ENCODE measurements at regions not wholly inside any gene's neighbourhood (a gene's known extent, or its start where the extent isn't known, plus 50 kb on each side); places are given as distances from the start of the nearest gene placed in this dataset.

GRCh38 chr21:38206646-38207045, 50.1 kb upstream of the KCNJ15 start:
- CTCF ChIA-PET: no interaction called here
- WGBS, 2 experiments (ENCODE audit: extremely low coverage in 2 of 2, insufficient read length in 1 of 2): 83% methylated on average over 10 of the region's 10 CpGs; no CpG with 5 or more reads in 1 of the 2 experiments

More at GRCh38 chr21:38206646-38207045, 50.1 kb upstream of the KCNJ15 start:
- Histone ChIP-seq H4K5ac (ENCODE audit: low read depth, low read length) (no peak overlapping the region), H3K36me3 (ENCODE audit: control insufficient read depth, insufficient read depth, low read length) (no peaks in the 10 kb centered on the region), H2AK5ac (ENCODE audit: low read depth, low read length) (no peak overlapping the region; the same call in 1 of the 2 replicates), H3K27ac (ENCODE audit: insufficient read depth, low read length) (no peak overlapping the region), H3K23ac (ENCODE audit: low read depth, low read length) (no peak overlapping the region), H3K18ac (ENCODE audit: low read depth, low read length) (no peak overlapping the region), H3K9ac (ENCODE audit: low read depth, low read length) (no peak overlapping the region), H2BK20ac (ENCODE audit: low read depth, low read length) (no peak overlapping the region), H3K4ac (ENCODE audit: low read depth, low read length) (no peak overlapping the region), H3K4me2 (ENCODE audit: low read depth, low read length) (no peak overlapping the region), H2AK9ac (replicated peaks; ENCODE audit: low read depth, low read length, poor library complexity) (no peak overlapping the region), H4K20me1 (ENCODE audit: insufficient read depth, low read length) (no peaks in the 10 kb centered on the region), H3K4me1 (ENCODE audit: control insufficient read depth, insufficient read depth, low read length) (no peaks in the 10 kb centered on the region), H3K79me1 (ENCODE audit: low read depth in 1 of 2, low read length in 2 of 2) (no peaks in the 10 kb centered on the region), H3K27me3 (ENCODE audit: control insufficient read depth, insufficient read depth, low read length) (peaks cover 46% of the 10 kb centered on the region), H3K14ac (replicated peaks; ENCODE audit: low read depth, low read length) (no peak overlapping the region), H2BK5ac (ENCODE audit: low read depth, low read length, poor library complexity, severe bottlenecking) (no peak overlapping the region), H2BK120ac (ENCODE audit: low read depth, low read length) (no peak overlapping the region), H2BK15ac (ENCODE audit: low read depth, low read length) (no peak overlapping the region), H3K56ac (ENCODE audit: extremely low read depth, insufficient read depth, low read length) (no peak overlapping the region), H4K91ac (ENCODE audit: insufficient read depth, low read depth, low read length) (no peak overlapping the region), H2AFZ (replicated peaks; ENCODE audit: low read length, poor library complexity) (no peak overlapping the region), H3K9me3 (ENCODE audit: control insufficient read depth, insufficient read depth, low read length) (peaks cover 11% of the 10 kb centered on the region), H4K8ac (ENCODE audit: low read depth in 2 of 2, low read length in 2 of 2) (no peak overlapping the region), H3K4me3 (ENCODE audit: insufficient read depth, low read depth, low read length) (no peak overlapping the region), H3K9me1 (ENCODE audit: insufficient read depth, low read length) (no peaks in the 10 kb centered on the region)
- ATAC-seq (ENCODE audit: low read depth): no peak
- dilution Hi-C loops (cut with HindIII; ENCODE audit: low sequenced_read_pairs, unreplicated experiment): loop anchor here (25.0 kb wide), 1 partner anchor 156 kb away; no protein-coding TSS in a partner anchor
- TF ChIP-seq ELK1 (IDR thresholded peaks at IDR 0.05; ENCODE audit: borderline replicate concordance, low read depth, low read length) (no peak), POLR2A (IDR thresholded peaks at IDR 0.05; ENCODE audit: low read depth, low read length) (no peak), CTCF (conservative IDR thresholded peaks at IDR 0.05; ENCODE audit: low read depth, low read length) (no peak), MXI1 (IDR thresholded peaks at IDR 0.05; ENCODE audit: borderline replicate concordance, low read depth, low read length) (no peak), CHD1 (IDR thresholded peaks at IDR 0.05; ENCODE audit: low read depth, low read length) (no peak), BHLHE40 (IDR thresholded peaks at IDR 0.05; ENCODE audit: low read depth, low read length) (no peak), RFX5 (IDR thresholded peaks at IDR 0.05; ENCODE audit: low read depth, low read length) (no peak), CEBPB (IDR thresholded peaks at IDR 0.05; ENCODE audit: low read depth, low read length) (no peak), RAD21 (IDR thresholded peaks at IDR 0.05; ENCODE audit: low read length) (no peak), NFE2L2 (IDR thresholded peaks at IDR 0.05; ENCODE audit: low read depth, low read length) (no peak), USF2 (IDR thresholded peaks at IDR 0.05; ENCODE audit: low read depth, low read length) (no peak), MAZ (IDR thresholded peaks at IDR 0.05; ENCODE audit: borderline replicate concordance, low read depth, low read length) (no peak), SMC3 (IDR thresholded peaks at IDR 0.05; ENCODE audit: low read depth, low read length) (no peak), FOS (IDR thresholded peaks at IDR 0.05; ENCODE audit: low read depth, low read length) (no peak), RCOR1 (IDR thresholded peaks at IDR 0.05; ENCODE audit: insufficient replicate concordance, low read length) (no peak)
- no TSS peak for BruUV-seq (replicated peaks)
- POLR2A ChIA-PET (ENCODE audit: unreplicated experiment): no interaction called here
- in situ Hi-C loops (cut with MboI; ENCODE audit: low sequenced_read_pairs): no loop called here
- DNase-seq: no peak
- intact Hi-C loops (cut with micrococcal nuclease): no loop called here

Measured in IMR-90 (cell line).